T-helper 1 cell treated with Interleukin-12 subunit alpha and Interleukin-12 subunit beta and Interleukin-4 antibody, amounts not matched to agents 30 μg/mL and 1 μg/mL, for 36 hours (primary cell): ENCODE measurements at regions not wholly inside any gene's neighbourhood (a gene's known extent, or its start where the extent isn't known, plus 50 kb on each side); places are given as distances from the start of the nearest gene placed in this dataset.

Source experiments
- H3K27ac Mint-ChIP-seq: one replicate; pipeline ENCODE4 v1.8.0; 2021; ENCODE audit warnings: mild to moderate bottlenecking, mixed read lengths
- H3K27me3 Mint-ChIP-seq: one replicate; pipeline ENCODE4 v1.8.0; 2021; ENCODE audit warnings: low read depth, mixed read lengths
- H3K36me3 Mint-ChIP-seq: one replicate; pipeline ENCODE4 v1.8.0; 2021; ENCODE audit warnings: low read depth, mixed read lengths
- H3K4me1 Mint-ChIP-seq: one replicate; pipeline ENCODE4 v1.8.0; 2021; ENCODE audit warnings: low read depth, mixed read lengths
- H3K4me3 Mint-ChIP-seq: one replicate; pipeline ENCODE4 v1.8.0; 2021; ENCODE audit warnings: mild to moderate bottlenecking, moderate library complexity, mixed read lengths
- H3K9me3 Mint-ChIP-seq: one replicate; pipeline ENCODE4 v1.8.0; 2021; ENCODE audit warnings: mixed read lengths

GRCh38 chr15:77824361-77825251 is 191.9 kb upstream of the LINGO1 start:
- peaks cover 31% of the 10 kb centered on the region for H3K27me3 Mint-ChIP-seq
- H3K4me3 Mint-ChIP-seq = no peak overlapping the region
- no peak overlapping the region for H3K27ac Mint-ChIP-seq
- no peaks in the 10 kb centered on the region for H3K36me3 Mint-ChIP-seq
- no peaks in the 10 kb centered on the region for H3K4me1 Mint-ChIP-seq
- H3K9me3 Mint-ChIP-seq = no peaks in the 10 kb centered on the region

- Mint-ChIP-seq H3K27ac (no peak overlapping the region), H3K9me3 (no peaks in the 10 kb centered on the region), H3K36me3 (no peaks in the 10 kb centered on the region), H3K4me3 (no peak overlapping the region), H3K4me1 (no peaks in the 10 kb centered on the region), H3K27me3 (peaks cover 31% of the 10 kb centered on the region)
These were observed 191.0 kb upstream of the LINGO1 start for GRCh38 chr15:77823736-77824135.

GRCh38 chr15:77822631-77823230 is 190.0 kb upstream of the LINGO1 start:
- Mint-ChIP-seq H3K36me3 (no peaks in the 10 kb centered on the region), H3K4me1 (no peaks in the 10 kb centered on the region), H3K27ac (no peak overlapping the region), H3K4me3 (no peak overlapping the region), H3K27me3 (peaks cover 37% of the 10 kb centered on the region), H3K9me3 (no peaks in the 10 kb centered on the region)

- H3K36me3 Mint-ChIP-seq = no peaks in the 10 kb centered on the region
- H3K27ac Mint-ChIP-seq = no peak overlapping the region
- H3K27me3 Mint-ChIP-seq = peaks cover 45% of the 10 kb centered on the region
- H3K4me1 Mint-ChIP-seq = no peaks in the 10 kb centered on the region
- no peak overlapping the region for H3K4me3 Mint-ChIP-seq
- H3K9me3 Mint-ChIP-seq = no peaks in the 10 kb centered on the region
These were observed 189.2 kb upstream of the LINGO1 start for GRCh38 chr15:77821959-77822256.

DNA sequence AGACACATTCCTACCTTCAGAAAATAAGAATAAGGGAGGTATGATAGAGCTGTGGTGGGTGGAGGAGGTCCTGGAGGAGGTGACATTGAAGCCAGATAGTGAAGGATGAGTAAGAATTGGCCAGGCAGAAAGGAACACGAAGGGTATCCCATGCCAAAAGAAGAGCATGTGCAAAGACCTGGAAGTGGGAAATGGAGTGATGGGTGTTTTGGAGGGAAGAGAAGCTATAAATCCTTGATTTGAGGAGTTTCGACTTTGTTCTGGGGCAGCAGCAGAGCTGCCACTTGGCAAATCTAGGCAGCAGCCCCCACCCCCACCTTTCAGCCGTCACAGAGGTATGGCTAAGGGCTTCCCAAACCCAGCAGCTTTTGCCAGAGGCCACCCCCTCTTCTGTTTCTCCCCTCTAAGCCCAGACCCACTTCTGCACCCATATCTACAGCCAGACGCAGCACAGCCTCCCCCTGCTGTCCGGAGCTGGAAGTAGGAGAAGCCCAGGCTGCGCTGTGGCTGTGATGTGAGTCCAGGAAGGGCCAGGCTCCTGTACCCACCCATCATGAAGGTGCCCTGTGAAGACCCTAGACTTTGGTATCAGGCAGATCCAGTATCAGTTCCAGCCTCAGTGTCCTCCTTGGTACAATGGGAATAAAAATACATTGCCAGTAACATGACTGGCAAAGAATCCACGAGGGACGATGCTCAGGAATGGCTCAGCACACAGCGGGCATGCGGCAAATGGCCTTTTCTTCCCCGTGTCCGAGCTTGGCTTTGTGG is 188.7 kb upstream of the LINGO1 start:
- H3K9me3 Mint-ChIP-seq = no peaks in the 10 kb centered on the region
- no peaks in the 10 kb centered on the region for H3K36me3 Mint-ChIP-seq
- no peak overlapping the region for H3K4me3 Mint-ChIP-seq
- H3K27me3 Mint-ChIP-seq = peaks cover 49% of the 10 kb centered on the region
- no peaks in the 10 kb centered on the region for H3K4me1 Mint-ChIP-seq
- no peak overlapping the region for H3K27ac Mint-ChIP-seq

GRCh38 chr15:77819851-77820728 is 187.4 kb upstream of the LINGO1 start:
- H3K4me3 Mint-ChIP-seq = no peak overlapping the region
- H3K36me3 Mint-ChIP-seq = no peaks in the 10 kb centered on the region
- no peaks in the 10 kb centered on the region for H3K9me3 Mint-ChIP-seq
- H3K27ac Mint-ChIP-seq = no peak overlapping the region
- H3K4me1 Mint-ChIP-seq = no peaks in the 10 kb centered on the region
- H3K27me3 Mint-ChIP-seq = peaks cover 49% of the 10 kb centered on the region

GRCh38 chr15:77819048-77819850 is 186.5 kb upstream of the LINGO1 start:
- H3K27ac Mint-ChIP-seq = no peak overlapping the region
- no peaks in the 10 kb centered on the region for H3K9me3 Mint-ChIP-seq
- H3K4me3 Mint-ChIP-seq = no peak overlapping the region
- H3K36me3 Mint-ChIP-seq = no peaks in the 10 kb centered on the region
- peaks cover 49% of the 10 kb centered on the region for H3K27me3 Mint-ChIP-seq
- H3K4me1 Mint-ChIP-seq = no peaks in the 10 kb centered on the region

DNA sequence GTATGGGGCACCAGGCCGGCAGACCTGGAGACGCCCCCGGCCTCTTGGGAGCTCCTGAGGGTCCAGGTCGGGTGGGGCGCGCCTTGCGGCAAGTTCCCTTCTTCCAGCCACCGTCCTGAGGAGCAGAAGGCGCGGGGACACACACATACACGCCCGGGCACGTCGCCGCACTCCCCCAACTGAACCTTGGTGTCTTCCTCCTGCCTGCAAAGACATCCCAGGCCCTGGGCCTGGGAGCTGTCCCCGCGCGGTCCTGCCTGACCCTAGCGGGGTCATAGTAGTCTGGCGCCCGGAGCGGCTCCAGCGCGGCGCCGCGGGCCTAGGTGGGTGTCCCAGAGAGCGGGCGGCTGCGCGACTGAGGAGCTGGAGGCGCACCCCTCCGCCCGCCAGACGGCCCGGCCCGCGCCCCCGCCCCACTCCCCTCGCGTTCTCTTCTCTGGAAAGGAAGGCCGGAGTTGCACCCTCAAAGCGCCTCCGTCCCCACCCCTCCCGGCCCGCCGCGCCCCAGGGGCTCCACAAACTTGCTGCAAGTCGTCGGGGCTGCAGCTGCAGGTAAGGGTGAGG is 185.9 kb upstream of the LINGO1 start:
- peaks cover 45% of the 10 kb centered on the region for H3K27me3 Mint-ChIP-seq
- no peaks in the 10 kb centered on the region for H3K9me3 Mint-ChIP-seq
- H3K4me1 Mint-ChIP-seq = no peaks in the 10 kb centered on the region
- no peak overlapping the region for H3K27ac Mint-ChIP-seq
- H3K4me3 Mint-ChIP-seq = no peak overlapping the region
- no peaks in the 10 kb centered on the region for H3K36me3 Mint-ChIP-seq

GRCh38 chr15:77817434-77817833 is 184.7 kb upstream of the LINGO1 start:
- H3K36me3 Mint-ChIP-seq = no peaks in the 10 kb centered on the region
- no peak overlapping the region for H3K4me3 Mint-ChIP-seq
- H3K27ac Mint-ChIP-seq = no peak overlapping the region
- no peaks in the 10 kb centered on the region for H3K4me1 Mint-ChIP-seq
- no peaks in the 10 kb centered on the region for H3K9me3 Mint-ChIP-seq
- H3K27me3 Mint-ChIP-seq = peaks cover 40% of the 10 kb centered on the region

- no peaks in the 10 kb centered on the region for H3K4me1 Mint-ChIP-seq
- no peak overlapping the region for H3K4me3 Mint-ChIP-seq
- H3K9me3 Mint-ChIP-seq = no peaks in the 10 kb centered on the region
- H3K36me3 Mint-ChIP-seq = no peaks in the 10 kb centered on the region
- peaks cover 36% of the 10 kb centered on the region for H3K27me3 Mint-ChIP-seq
- H3K27ac Mint-ChIP-seq = no peak overlapping the region
These were observed 184.3 kb upstream of the LINGO1 start for GRCh38 chr15:77816983-77817382.

DNA sequence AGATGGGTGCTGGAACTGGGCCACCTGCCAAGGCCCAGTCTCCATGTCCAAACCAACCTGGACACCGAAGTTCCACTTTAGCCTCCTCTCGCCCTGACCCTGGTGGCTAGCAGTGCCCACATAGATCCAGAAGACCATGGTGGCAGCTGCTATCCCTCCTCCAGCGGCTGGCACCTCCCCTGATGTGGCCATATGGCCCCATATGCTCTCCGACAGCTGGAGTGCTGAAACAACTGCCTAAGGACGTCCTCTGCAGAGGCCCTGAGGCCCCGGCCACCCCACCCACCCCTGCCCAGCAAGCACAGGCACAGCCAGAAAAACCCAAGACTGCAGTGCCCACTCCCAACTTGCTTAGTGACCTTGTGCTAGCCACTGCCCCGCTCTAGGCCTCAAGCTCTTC is 182.3 kb upstream of the LINGO1 start:
- H3K9me3 Mint-ChIP-seq = no peaks in the 10 kb centered on the region
- peaks cover 18% of the 10 kb centered on the region for H3K27me3 Mint-ChIP-seq
- H3K27ac Mint-ChIP-seq = no peak overlapping the region
- no peaks in the 10 kb centered on the region for H3K4me1 Mint-ChIP-seq
- no peaks in the 10 kb centered on the region for H3K36me3 Mint-ChIP-seq
- no peak overlapping the region for H3K4me3 Mint-ChIP-seq

- Mint-ChIP-seq H3K9me3 (no peaks in the 10 kb centered on the region), H3K27ac (no peak overlapping the region), H3K36me3 (no peaks in the 10 kb centered on the region), H3K27me3 (peaks cover 11% of the 10 kb centered on the region), H3K4me1 (no peaks in the 10 kb centered on the region), H3K4me3 (no peak overlapping the region)
These were observed 180.0 kb upstream of the LINGO1 start for GRCh38 chr15:77812664-77813063.

DNA sequence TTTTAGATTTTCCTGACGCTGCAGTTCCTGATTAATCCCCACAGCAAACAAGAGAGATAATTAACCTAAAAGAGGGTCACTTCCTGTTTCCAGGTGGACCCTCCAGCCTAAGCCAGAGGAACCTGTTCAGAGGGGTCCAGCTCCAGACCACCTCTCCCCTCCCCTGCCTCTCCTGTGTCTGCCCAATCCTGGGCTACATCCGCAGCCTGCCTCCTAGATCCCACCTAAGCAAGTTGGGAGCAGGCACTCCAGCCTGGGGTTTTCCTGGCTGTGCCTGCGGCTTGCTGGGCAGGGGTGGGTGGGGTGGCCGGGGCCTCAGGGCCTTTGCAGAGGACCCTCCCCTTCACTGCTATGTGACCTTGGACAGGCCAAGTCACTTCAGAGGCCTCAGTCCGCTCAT is 178.6 kb upstream of the LINGO1 start:
- H3K27ac Mint-ChIP-seq = no peak overlapping the region
- H3K9me3 Mint-ChIP-seq = no peaks in the 10 kb centered on the region
- no peaks in the 10 kb centered on the region for H3K27me3 Mint-ChIP-seq
- no peaks in the 10 kb centered on the region for H3K4me1 Mint-ChIP-seq
- H3K36me3 Mint-ChIP-seq = no peaks in the 10 kb centered on the region
- H3K4me3 Mint-ChIP-seq = no peak overlapping the region
